Activated naive CD4-positive, alpha-beta T cell treated with anti-CD3 and anti-CD28 coated beads for 36 hours (primary cell): ENCODE measurements at regions not wholly inside any gene's neighbourhood (a gene's known extent, or its start where the extent isn't known, plus 50 kb on each side); places are given as distances from the start of the nearest gene placed in this dataset.

Experiments used
- CTCF ChIA-PET: fragments of 350-600 bp; sonication (Branson Sonifier 250); formaldehyde crosslinking; loops from one replicate; lab custom pipeline; 2021; ENCODE audit warnings: antibody characterized with exemption; lab: Charles Lee
- DNase-seq: peaks from one replicate; pipeline ENCODE4 v3.0.0-alpha.2; 2020
- H3K27ac Mint-ChIP-seq: one replicate; pipeline ENCODE4 v1.8.0; 2021; ENCODE audit warnings: mild to moderate bottlenecking, mixed read lengths
- H3K27me3 Mint-ChIP-seq: one replicate; pipeline ENCODE4 v1.8.0; 2021; ENCODE audit warnings: low read depth, mixed read lengths
- H3K36me3 Mint-ChIP-seq: one replicate; pipeline ENCODE4 v1.8.0; 2021; ENCODE audit warnings: low read depth, mixed read lengths
- H3K4me1 Mint-ChIP-seq: one replicate; pipeline ENCODE4 v1.8.0; 2021; ENCODE audit warnings: low read depth, mixed read lengths
- H3K4me3 Mint-ChIP-seq: one replicate; pipeline ENCODE4 v1.8.0; 2021; ENCODE audit warnings: mild to moderate bottlenecking, moderate library complexity, mixed read lengths
- H3K9me3 Mint-ChIP-seq: one replicate; pipeline ENCODE4 v1.8.0; 2021; ENCODE audit warnings: mixed read lengths
- intact Hi-C: fragments of 100-400 bp; cut with micrococcal nuclease; formaldehyde crosslinking; loops from one replicate; pipeline ENCODE4 v1.15.1; 2023

DNA sequence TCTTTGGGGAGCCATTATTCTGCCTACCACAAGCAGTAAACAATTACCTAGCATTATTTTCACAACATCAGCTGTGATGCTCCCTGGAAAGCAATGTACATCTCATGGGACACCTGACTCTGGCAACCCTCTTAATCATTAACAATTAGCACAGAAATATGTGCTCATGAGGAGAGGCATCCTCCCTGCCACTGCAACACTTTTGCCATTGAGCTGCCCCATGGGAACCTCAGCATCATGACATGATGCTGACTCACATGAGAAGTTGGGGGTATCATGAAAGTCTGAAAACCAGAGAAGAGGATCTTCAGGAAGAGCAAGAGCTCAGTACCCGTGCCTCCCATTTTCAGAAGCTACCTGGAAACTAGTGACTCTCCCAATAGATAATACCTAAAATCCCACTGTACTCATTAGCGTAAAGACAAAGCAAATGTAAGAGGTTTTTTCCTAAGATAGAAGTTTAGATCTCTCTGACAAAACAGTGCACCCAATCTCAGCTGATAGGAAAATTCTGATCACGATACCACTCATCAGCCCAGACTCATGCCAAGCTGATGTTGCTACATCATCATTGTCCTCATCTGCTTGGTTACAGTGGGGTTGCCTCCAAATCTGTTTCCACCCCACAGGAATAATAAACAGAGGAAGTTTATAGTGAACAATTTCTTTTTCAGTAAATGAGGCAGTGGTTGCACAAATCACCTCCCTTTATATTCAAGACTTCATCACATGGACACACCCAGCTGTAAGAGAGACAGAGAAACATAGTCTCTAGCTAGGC, 244.5 kb downstream of the NR2F1-AS1 start:
- no peak for DNase-seq
- H3K36me3 Mint-ChIP-seq, result no peaks in the 10 kb centered on the region
- H3K27ac Mint-ChIP-seq, result no peak overlapping the region

DNA sequence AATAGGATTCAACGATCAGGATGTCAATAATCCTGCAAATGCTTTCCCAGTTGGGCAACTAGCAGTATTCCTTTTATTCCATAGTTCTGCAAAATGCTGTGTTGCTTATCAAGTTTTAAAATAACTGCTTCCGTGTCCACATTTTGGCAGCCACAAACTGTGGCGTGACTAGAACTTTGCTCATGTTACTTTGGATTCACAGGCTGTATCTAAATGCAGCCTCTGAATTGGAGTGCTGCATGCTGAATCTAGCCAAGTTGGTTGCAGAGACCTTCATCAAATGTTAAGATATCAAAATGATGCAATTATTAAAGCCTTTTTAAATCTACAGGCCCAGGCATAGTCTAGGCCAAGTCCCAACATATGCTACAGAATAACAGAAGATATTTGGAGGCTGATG, 249.2 kb downstream of the NR2F1-AS1 start:
- intact Hi-C loops, result no loop called here
- no peaks in the 10 kb centered on the region for H3K4me1 Mint-ChIP-seq
- no peak overlapping the region for H3K27ac Mint-ChIP-seq
- peaks cover 2% of the 10 kb centered on the region for H3K9me3 Mint-ChIP-seq
- H3K36me3 Mint-ChIP-seq, result no peaks in the 10 kb centered on the region
- CTCF ChIA-PET, result no interaction called here
- no peak for DNase-seq
- H3K27me3 Mint-ChIP-seq, result no peaks in the 10 kb centered on the region
- no peak overlapping the region for H3K4me3 Mint-ChIP-seq

More for the DNA sequence above, 244.5 kb downstream of the NR2F1-AS1 start:
- no peak overlapping the region for H3K4me3 Mint-ChIP-seq
- no peaks in the 10 kb centered on the region for H3K4me1 Mint-ChIP-seq
- CTCF ChIA-PET, result no interaction called here
- H3K9me3 Mint-ChIP-seq, result peaks cover 9% of the 10 kb centered on the region
- intact Hi-C loops, result no loop called here
- H3K27me3 Mint-ChIP-seq, result no peaks in the 10 kb centered on the region

DNA sequence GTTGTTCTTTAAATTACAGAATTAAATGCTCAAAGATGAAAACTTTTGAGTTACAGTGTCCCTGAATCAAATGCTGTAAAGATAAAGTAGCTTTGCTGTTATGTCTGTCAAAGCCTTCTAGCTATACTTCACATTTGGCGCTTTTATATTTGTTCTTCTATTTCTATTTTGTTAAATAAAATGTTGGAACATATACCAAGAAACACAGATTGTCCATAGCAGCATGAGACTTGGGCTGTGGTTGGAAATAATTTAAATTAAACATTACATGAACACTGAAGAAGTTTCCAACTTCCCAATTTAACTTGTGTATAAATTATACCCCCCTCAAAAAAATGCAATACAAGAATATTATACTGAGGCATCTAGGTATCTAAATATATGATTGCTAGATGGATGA, 249.8 kb downstream of the NR2F1-AS1 start:
- intact Hi-C loops, result no loop called here
- Mint-ChIP-seq H3K27me3 (no peaks in the 10 kb centered on the region), H3K9me3 (no peaks in the 10 kb centered on the region), H3K36me3 (no peaks in the 10 kb centered on the region), H3K27ac (no peak overlapping the region), H3K4me3 (no peak overlapping the region), H3K4me1 (no peaks in the 10 kb centered on the region)
- DNase-seq, result no peak
- CTCF ChIA-PET, result no interaction called here

DNA sequence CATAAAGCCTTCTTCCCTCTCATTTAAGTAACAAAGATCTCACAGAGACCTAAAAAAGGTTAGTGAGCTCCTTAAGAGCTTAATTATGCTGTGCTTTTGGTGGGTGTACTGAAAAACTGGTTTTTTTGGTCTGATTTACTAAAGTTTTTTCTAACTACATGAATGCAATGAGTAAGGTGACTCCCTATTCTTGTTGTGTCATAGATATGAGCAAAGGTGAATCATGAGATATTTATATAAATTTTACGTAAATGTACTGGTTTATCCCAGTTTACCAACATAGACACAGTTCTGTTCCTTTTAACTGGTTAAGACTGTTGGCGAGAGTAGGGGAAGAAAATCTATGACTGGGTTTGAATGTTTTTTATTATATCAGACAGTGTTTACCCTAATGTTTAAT, 250.5 kb downstream of the NR2F1-AS1 start:
- H3K4me1 Mint-ChIP-seq, result no peaks in the 10 kb centered on the region
- intact Hi-C loops, result no loop called here
- no peak overlapping the region for H3K4me3 Mint-ChIP-seq
- DNase-seq, result no peak
- CTCF ChIA-PET, result no interaction called here
- H3K9me3 Mint-ChIP-seq, result no peaks in the 10 kb centered on the region
- H3K27ac Mint-ChIP-seq, result no peak overlapping the region
- no peaks in the 10 kb centered on the region for H3K36me3 Mint-ChIP-seq
- no peaks in the 10 kb centered on the region for H3K27me3 Mint-ChIP-seq

DNA sequence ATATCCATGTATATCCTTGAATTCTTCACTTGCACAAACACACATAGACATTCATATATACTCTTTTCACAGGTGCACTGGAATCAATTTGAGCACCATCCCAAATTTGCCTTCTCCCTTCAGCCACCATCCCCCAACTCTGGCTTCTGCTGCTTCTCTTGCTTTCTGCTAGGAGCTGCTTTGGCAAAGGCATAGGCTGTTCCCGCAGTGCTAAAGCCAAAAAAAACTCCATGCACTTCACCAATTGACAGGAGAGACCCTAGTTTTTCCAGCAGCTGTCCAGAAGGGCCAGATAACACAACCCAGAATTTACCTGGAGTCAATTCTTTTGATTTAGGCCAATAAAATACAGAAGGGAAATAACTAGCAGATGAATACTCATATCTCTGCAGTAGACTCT, 251.3 kb downstream of the NR2F1-AS1 start:
- no peaks in the 10 kb centered on the region for H3K27me3 Mint-ChIP-seq
- CTCF ChIA-PET, result no interaction called here
- no peak for DNase-seq
- no peaks in the 10 kb centered on the region for H3K36me3 Mint-ChIP-seq
- H3K4me3 Mint-ChIP-seq, result no peak overlapping the region
- H3K4me1 Mint-ChIP-seq, result no peaks in the 10 kb centered on the region
- no peaks in the 10 kb centered on the region for H3K9me3 Mint-ChIP-seq
- intact Hi-C loops, result no loop called here
- no peak overlapping the region for H3K27ac Mint-ChIP-seq

DNA sequence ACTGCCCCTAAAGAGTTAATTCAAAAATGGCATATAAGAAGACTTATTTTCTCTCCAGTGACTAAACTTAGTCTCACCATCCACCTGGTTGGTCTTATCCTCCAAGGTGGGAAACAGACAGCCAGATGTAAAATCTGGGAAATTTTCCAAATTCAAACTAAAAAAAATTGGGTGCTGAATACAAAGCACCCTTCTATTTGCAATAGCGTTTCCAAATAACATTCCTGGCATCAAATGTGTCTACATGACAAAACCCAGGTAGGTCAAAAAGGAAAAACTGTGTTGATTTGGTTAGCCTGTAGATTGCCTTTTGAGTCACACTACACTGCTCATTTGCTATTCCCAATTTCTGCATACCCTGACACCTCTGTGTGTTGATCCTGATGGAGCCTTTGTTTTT, 252.2 kb downstream of the NR2F1-AS1 start:
- intact Hi-C loops, result no loop called here
- H3K9me3 Mint-ChIP-seq, result no peaks in the 10 kb centered on the region
- no peak overlapping the region for H3K27ac Mint-ChIP-seq
- DNase-seq, result no peak
- H3K27me3 Mint-ChIP-seq, result no peaks in the 10 kb centered on the region
- CTCF ChIA-PET, result no interaction called here
- no peaks in the 10 kb centered on the region for H3K4me1 Mint-ChIP-seq
- no peaks in the 10 kb centered on the region for H3K36me3 Mint-ChIP-seq
- no peak overlapping the region for H3K4me3 Mint-ChIP-seq

DNA sequence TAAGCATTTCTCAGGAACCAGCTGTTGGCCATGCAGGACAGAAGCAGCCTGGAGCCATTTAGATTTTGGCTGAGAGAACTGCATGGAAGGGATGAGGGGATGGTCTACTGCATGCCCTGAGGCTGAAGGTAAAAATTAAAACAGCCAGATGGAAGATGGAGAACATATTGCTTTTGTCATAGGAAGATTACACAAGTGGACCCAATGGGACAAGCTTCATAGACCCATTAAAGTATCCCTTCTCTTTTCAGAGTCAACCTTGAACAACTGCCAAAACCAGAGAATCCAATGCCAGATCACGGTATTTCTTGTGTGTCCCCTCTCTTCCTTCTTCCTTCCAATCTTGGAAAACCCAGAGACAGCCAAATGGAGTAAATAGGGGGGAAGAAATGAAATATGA, 253.4 kb downstream of the NR2F1-AS1 start:
- CTCF ChIA-PET, result no interaction called here
- Mint-ChIP-seq H3K4me1 (no peaks in the 10 kb centered on the region), H3K4me3 (no peak overlapping the region)

DNA sequence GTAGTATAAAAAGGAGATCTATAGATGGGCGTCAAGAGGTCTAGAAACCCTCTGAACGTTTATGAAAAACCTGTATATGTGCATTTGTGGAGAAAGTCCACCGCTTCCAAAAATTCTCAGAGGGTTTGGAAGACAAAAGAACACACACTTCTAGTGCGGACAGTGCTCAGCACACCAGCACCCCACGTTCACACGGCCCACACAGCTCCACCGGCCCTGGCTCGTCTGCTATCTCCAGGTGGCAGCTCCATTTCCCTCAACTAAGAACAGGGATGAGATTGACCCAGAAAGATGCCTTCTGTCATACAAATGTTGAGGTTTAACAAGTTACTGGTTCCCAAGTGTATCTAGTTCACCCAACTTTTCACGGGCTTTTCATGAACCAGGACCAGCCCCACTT, 255.1 kb downstream of the NR2F1-AS1 start:
- no peaks in the 10 kb centered on the region for H3K27me3 Mint-ChIP-seq
- no peak overlapping the region for H3K4me3 Mint-ChIP-seq
- no peak overlapping the region for H3K27ac Mint-ChIP-seq
- H3K36me3 Mint-ChIP-seq, result no peaks in the 10 kb centered on the region
- intact Hi-C loops, result no loop called here
- H3K9me3 Mint-ChIP-seq, result no peaks in the 10 kb centered on the region
- DNase-seq, result no peak
- CTCF ChIA-PET, result no interaction called here
- H3K4me1 Mint-ChIP-seq, result no peaks in the 10 kb centered on the region

More for the DNA sequence above, 253.4 kb downstream of the NR2F1-AS1 start:
- intact Hi-C loops, result no loop called here
- DNase-seq, result no peak
- H3K9me3 Mint-ChIP-seq, result no peaks in the 10 kb centered on the region
- H3K27ac Mint-ChIP-seq, result no peak overlapping the region
- no peaks in the 10 kb centered on the region for H3K27me3 Mint-ChIP-seq
- H3K36me3 Mint-ChIP-seq, result no peaks in the 10 kb centered on the region

DNA sequence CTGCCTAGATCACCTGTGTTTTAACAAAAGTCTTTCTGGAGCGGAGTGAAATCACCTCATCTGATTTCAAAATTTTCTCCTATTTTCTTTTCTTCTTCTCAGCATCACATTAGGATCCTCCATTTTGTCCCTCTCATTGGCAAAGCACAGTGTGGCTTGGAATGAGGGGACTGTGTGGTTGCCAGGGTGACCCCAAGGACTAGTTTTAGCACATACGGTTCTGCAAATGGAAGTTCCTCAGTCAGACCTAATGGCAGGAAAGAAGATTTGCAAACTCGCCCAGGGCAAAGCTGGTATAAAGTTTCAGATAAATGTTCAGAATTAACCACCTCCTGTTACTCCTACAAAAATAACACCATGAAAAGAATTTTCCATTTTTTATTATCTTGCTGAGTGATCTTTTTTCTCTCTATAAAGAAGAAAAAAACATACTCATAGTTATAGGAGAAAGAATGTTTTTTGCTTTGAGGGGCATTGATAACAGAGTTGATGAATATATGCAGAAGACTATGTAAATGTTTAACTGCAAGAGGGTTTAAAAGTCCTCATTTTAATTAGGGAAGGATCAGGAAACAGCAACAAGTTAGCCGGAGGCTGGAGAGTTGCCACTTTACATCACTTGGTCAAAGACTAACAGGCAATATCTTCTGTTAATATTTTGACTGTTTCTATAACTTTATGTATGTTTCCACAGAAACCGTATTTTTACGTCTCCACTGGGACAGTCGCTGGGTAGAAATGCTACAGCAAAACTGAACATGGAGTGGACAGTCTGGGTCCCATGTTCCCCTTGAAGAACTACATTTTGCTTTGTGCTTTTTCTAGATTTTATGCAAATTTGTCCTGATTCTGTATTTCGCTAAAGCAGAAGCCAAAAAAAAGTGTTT, 257.8 kb downstream of the NR2F1-AS1 start:
- intact Hi-C loops, result no loop called here
- H3K4me3 Mint-ChIP-seq, result no peak overlapping the region

DNA sequence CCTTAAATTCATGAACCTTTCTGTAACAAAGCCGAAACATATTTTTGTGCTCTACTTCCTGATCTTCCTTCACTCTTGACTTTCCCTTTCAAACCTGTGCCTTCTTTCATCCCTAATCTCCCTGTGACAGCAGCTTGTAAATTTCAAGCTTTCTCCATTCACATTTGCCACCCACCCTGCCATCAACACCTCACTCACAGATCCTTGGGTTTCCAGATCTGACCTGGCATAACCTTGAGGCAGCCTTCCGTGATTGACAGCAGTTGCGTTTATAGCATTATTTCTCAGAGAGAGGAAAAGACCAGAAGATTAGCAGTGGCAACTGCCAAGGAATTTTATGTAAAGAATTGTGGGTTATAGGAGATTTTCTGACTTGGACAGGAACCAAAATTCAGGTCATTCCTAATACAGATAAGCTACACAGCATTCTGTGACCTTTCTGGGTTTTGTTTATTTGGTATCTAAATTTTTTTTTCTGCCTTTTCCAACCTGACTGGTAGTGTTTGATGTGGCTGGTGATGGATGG, 260.0 kb downstream of the NR2F1-AS1 start:
- no peak for DNase-seq
- H3K4me3 Mint-ChIP-seq, result no peak overlapping the region
- no peak overlapping the region for H3K27ac Mint-ChIP-seq
- CTCF ChIA-PET, result no interaction called here
- H3K9me3 Mint-ChIP-seq, result no peaks in the 10 kb centered on the region
- H3K4me1 Mint-ChIP-seq, result no peaks in the 10 kb centered on the region
- H3K36me3 Mint-ChIP-seq, result no peaks in the 10 kb centered on the region
- intact Hi-C loops, result no loop called here
- peaks cover 2% of the 10 kb centered on the region for H3K27me3 Mint-ChIP-seq

More for the DNA sequence above, 257.8 kb downstream of the NR2F1-AS1 start:
- no peaks in the 10 kb centered on the region for H3K9me3 Mint-ChIP-seq
- H3K27me3 Mint-ChIP-seq, result no peaks in the 10 kb centered on the region
- no peaks in the 10 kb centered on the region for H3K4me1 Mint-ChIP-seq
- DNase-seq, result no peak
- CTCF ChIA-PET, result no interaction called here
- no peak overlapping the region for H3K27ac Mint-ChIP-seq
- H3K36me3 Mint-ChIP-seq, result no peaks in the 10 kb centered on the region

DNA sequence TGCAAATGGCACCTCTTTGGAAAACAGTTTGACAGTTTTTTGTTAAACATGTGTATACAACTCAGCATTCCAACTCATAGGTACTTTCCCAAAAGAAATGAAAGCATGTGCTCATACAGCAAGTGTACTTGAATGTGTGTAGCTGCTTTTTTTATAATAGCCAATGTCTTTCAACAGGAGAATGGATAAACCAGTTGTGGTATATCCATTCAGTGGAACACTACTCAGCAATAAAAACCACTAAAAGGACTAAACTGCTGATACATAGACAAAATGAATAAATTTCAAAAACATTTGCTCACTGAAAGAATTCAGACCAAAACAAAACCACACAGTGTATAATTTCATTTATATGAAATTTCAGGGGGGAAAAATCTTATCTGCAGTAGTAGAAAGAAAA, 267.3 kb downstream of the NR2F1-AS1 start:
- H3K36me3 Mint-ChIP-seq, result no peaks in the 10 kb centered on the region
- CTCF ChIA-PET, result no interaction called here
- intact Hi-C loops, result no loop called here
- H3K4me3 Mint-ChIP-seq, result no peak overlapping the region
- no peak for DNase-seq
- H3K27me3 Mint-ChIP-seq, result peaks cover 2% of the 10 kb centered on the region
- H3K4me1 Mint-ChIP-seq, result no peaks in the 10 kb centered on the region
- H3K27ac Mint-ChIP-seq, result no peak overlapping the region
- H3K9me3 Mint-ChIP-seq, result no peaks in the 10 kb centered on the region

DNA sequence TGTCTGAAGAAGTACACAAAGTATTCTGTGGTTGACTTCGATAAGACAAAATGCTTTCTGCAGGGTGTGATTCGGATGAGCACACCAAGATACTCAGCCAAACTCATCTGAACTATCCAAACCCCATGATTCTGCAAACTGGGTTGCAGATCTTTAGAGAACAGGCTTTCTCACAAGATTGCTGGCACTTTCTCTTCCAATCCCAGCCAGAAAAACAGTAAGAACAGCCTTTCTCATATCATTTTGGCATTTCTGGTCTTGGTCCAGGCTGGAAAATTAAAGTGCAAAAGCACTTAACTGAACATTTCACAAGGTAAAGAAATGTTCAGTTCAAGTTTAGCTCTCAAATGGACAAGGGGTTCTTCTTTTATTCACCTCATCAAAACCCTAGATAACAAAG, 269.1 kb downstream of the NR2F1-AS1 start:
- Mint-ChIP-seq H3K4me3 (no peak overlapping the region), H3K27ac (no peak overlapping the region), H3K9me3 (no peaks in the 10 kb centered on the region), H3K4me1 (no peaks in the 10 kb centered on the region), H3K36me3 (no peaks in the 10 kb centered on the region), H3K27me3 (no peaks in the 10 kb centered on the region)
- intact Hi-C loops, result no loop called here
- DNase-seq, result no peak
- CTCF ChIA-PET, result no interaction called here
